AG09309 (cell line): ENCODE measurements at regions not wholly inside any gene's neighbourhood (a gene's known extent, or its start where the extent isn't known, plus 50 kb on each side); places are given as distances from the start of the nearest gene placed in this dataset.

Experiments used
- DNase-seq: peaks from one replicate; pipeline ENCODE4 v3.0.0-alpha.2; 2010; ENCODE audit warnings: low read depth
- H3K4me3 ChIP-seq: 2 replicates; pipeline ENCODE4 v1.5.1; 2011; ENCODE audit warnings: mild to moderate bottlenecking, low read depth, low read length, moderate library complexity; ENCODE audit not compliant: control insufficient read depth
- TF ChIP-seq, protein P1 (sequence below): IDR thresholded peaks from 2 replicates; pipeline ENCODE4 v1.5.1; 2011; ENCODE audit warnings: mild to moderate bottlenecking, low read depth, low read length, inconsistent platforms; ENCODE audit not compliant: insufficient read depth, control insufficient read depth; ENCODE audit errors: missing control alignments

GRCh38 chr11:71201936-71202597 lies 50.3 kb downstream of the SHANK2 start:
- no peak for DNase-seq
- H3K4me3 ChIP-seq, result no peak overlapping the region
- TF ChIP-seq, protein P1, sequence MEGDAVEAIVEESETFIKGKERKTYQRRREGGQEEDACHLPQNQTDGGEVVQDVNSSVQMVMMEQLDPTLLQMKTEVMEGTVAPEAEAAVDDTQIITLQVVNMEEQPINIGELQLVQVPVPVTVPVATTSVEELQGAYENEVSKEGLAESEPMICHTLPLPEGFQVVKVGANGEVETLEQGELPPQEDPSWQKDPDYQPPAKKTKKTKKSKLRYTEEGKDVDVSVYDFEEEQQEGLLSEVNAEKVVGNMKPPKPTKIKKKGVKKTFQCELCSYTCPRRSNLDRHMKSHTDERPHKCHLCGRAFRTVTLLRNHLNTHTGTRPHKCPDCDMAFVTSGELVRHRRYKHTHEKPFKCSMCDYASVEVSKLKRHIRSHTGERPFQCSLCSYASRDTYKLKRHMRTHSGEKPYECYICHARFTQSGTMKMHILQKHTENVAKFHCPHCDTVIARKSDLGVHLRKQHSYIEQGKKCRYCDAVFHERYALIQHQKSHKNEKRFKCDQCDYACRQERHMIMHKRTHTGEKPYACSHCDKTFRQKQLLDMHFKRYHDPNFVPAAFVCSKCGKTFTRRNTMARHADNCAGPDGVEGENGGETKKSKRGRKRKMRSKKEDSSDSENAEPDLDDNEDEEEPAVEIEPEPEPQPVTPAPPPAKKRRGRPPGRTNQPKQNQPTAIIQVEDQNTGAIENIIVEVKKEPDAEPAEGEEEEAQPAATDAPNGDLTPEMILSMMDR, result no peak

- no peak overlapping the region for H3K4me3 ChIP-seq
- TF ChIP-seq, protein P1, result no peak
- DNase-seq, result no peak
Observed at GRCh38 chr11:71201231-71201630, 51.1 kb downstream of the SHANK2 start.

DNA sequence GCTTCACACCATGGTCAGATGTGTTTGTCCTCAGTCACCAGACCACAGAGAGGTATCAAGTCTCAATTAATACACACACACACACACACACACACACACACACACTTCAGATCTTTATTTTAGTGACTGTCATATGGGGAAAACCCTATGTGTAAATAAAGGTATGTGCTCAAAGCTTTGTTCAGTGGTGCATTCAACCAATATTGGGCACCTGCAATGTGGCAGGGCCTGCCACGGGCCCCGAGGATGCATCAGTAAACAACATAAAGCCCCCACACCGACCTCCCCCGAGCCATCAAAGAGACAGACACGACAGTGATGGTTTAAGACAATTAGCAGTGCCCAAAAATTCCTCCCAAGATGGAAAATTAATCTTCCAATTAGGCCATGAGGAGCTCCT lies 51.6 kb downstream of the SHANK2 start:
- TF ChIP-seq, protein P1, result no peak
- no peak for DNase-seq
- no peak overlapping the region for H3K4me3 ChIP-seq

GRCh38 chr11:71200172-71200716 lies 52.1 kb downstream of the SHANK2 start:
- no peak overlapping the region for H3K4me3 ChIP-seq
- DNase-seq, result no peak
- TF ChIP-seq, protein P1, result no peak

DNA sequence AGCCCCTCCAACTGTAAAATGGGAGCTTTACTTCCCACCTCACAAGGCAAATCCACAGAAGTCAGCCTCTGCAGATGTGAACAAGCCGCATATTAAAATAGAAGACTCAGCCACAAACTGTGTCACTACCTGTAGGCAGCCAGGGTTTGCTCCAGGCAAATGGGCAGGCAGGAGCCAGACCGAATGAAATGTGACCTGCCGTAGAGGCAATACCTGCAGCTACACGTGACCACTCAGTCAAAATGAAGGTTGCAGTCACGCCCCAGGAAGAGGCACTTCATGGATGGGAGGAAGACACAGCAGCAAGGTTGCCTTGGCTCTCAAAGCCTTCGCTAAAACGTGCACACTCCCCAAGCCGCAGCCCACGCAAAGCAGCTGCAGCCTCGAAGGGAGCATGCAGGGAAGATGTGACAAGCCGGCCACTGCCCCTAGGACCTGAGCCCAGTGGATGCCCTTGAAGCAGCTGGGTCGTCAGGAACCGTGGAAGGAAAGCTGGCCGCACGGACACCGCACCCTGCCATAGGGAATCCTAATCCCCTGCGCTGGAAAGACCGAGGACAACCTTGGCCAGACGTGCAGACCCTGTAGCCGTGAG lies 53.1 kb downstream of the SHANK2 start:
- TF ChIP-seq, protein P1, result no peak
- DNase-seq, result no peak
- H3K4me3 ChIP-seq, result no peak overlapping the region

DNA sequence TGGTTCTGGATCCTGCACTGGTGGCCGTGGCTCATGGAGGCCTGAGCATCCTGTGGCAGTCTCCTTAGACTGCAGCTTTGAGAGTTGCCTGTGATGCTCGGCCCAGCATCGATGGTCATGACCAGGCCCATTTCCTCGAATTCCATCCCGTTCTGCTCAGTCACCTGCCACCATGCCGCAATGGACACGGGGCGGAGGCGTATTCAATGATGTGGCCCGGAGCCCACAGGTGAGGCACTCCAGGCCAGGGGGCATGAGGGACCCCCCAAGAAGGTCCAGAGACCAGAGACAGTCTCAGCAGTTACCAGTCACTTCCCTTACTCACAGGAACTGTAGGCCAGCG lies 53.6 kb downstream of the SHANK2 start:
- DNase-seq, result no peak
- TF ChIP-seq, protein P1, result no peak
- no peak overlapping the region for H3K4me3 ChIP-seq
